Endothelial cell of umbilical vein (primary cell): ENCODE measurements at regions not wholly inside any gene's neighbourhood (a gene's known extent, or its start where the extent isn't known, plus 50 kb on each side); places are given as distances from the start of the nearest gene placed in this dataset.

Experiments
- EZH2 ChIP-seq: IDR thresholded peaks from 2 replicates; pipeline ENCODE4 v1.6.1; 2012; ENCODE audit warnings: borderline replicate concordance, low read depth, mild to moderate bottlenecking, moderate library complexity, low read length, inconsistent platforms; ENCODE audit not compliant: severe bottlenecking
- FOS ChIP-seq: IDR thresholded peaks from 2 replicates; pipeline ENCODE4 v1.6.1; 2011; ENCODE audit warnings: mild to moderate bottlenecking, low read length, moderate library complexity, borderline replicate concordance; ENCODE audit not compliant: insufficient read depth
- GATA2 ChIP-seq: IDR thresholded peaks from 2 replicates; pipeline ENCODE4 v1.7.0; 2011; ENCODE audit warnings: low read depth, mild to moderate bottlenecking, moderate library complexity, mixed read lengths, low read length; ENCODE audit not compliant: insufficient read length, insufficient read depth
- JUN ChIP-seq: IDR thresholded peaks from 2 replicates; pipeline ENCODE4 v1.6.1; 2011; ENCODE audit warnings: borderline replicate concordance, low read depth; ENCODE audit not compliant: insufficient read length, insufficient read depth
- POLR2A ChIP-seq: IDR thresholded peaks from 2 replicates; pipeline ENCODE4 v1.6.1; 2012; ENCODE audit warnings: low read depth, mild to moderate bottlenecking, control low read depth, low read length
- POLR2AphosphoS5 ChIP-seq: IDR thresholded peaks from 2 replicates; pipeline ENCODE4 v1.6.1; 2012; ENCODE audit warnings: low read depth, mild to moderate bottlenecking, control low read depth, low read length, moderate library complexity; ENCODE audit not compliant: insufficient read depth
- TF ChIP-seq, protein P1 (sequence below), 2 donors: IDR thresholded peaks; 1 replicate in 1 of 2; 2 replicates in 1 of 2; pipeline ENCODE4 v1.5.1; 2011; ENCODE audit warnings: low read length in 2 of 2, mild to moderate bottlenecking in 2 of 2, moderate library complexity in 2 of 2, control low read depth in 1 of 2, inconsistent platforms in 1 of 2, low read depth in 1 of 2; ENCODE audit not compliant: insufficient read depth in 1 of 2; ENCODE audit errors: extremely low read depth in 1 of 2
- TF ChIP-seq, protein P2 (sequence below): IDR thresholded peaks from 2 replicates; pipeline ENCODE4 v1.6.1; 2011; ENCODE audit not compliant: insufficient read depth, insufficient read length

DNA sequence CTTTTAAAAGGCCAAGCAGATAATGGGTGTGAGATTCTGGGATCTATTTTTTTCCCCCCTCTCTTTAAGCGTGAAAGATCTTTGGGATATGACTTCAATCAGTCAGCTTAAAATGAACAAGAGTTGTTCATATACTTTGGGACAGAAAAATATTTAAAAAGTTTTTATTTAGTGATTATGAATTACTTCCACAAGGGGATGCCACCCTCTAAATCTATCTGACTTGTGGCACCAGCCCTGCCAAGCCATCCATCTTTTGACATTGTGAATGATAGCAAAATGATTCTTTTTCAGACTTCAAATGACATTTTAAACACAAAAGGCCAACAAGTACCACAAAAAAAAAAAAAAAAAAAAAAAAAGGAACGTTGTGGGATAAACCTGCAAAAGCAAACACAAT, 111.0 kb upstream of the HMHB1 start:
- TF ChIP-seq EZH2 (no peak), POLR2AphosphoS5 (no peak), POLR2A (no peak), JUN (no peak), FOS (no peak), GATA2 (no peak)
- TF ChIP-seq, protein P1, sequence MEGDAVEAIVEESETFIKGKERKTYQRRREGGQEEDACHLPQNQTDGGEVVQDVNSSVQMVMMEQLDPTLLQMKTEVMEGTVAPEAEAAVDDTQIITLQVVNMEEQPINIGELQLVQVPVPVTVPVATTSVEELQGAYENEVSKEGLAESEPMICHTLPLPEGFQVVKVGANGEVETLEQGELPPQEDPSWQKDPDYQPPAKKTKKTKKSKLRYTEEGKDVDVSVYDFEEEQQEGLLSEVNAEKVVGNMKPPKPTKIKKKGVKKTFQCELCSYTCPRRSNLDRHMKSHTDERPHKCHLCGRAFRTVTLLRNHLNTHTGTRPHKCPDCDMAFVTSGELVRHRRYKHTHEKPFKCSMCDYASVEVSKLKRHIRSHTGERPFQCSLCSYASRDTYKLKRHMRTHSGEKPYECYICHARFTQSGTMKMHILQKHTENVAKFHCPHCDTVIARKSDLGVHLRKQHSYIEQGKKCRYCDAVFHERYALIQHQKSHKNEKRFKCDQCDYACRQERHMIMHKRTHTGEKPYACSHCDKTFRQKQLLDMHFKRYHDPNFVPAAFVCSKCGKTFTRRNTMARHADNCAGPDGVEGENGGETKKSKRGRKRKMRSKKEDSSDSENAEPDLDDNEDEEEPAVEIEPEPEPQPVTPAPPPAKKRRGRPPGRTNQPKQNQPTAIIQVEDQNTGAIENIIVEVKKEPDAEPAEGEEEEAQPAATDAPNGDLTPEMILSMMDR (IDR thresholded peaks at IDR 0.05; ENCODE audit: extremely low read depth in 1 of 2, insufficient read depth in 1 of 2, low read depth in 1 of 2, low read length in 2 of 2): no peak
- TF ChIP-seq, protein P2, sequence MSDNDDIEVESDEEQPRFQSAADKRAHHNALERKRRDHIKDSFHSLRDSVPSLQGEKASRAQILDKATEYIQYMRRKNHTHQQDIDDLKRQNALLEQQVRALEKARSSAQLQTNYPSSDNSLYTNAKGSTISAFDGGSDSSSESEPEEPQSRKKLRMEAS: no peak
